GM23338 (cell line): ENCODE measurements at regions not wholly inside any gene's neighbourhood (a gene's known extent, or its start where the extent isn't known, plus 50 kb on each side); places are given as distances from the start of the nearest gene placed in this dataset.

Experiments
- ATAC-seq: fragments of 200-7000 bp; cut with Tn5 transposase; 3 replicates; pipeline ENCODE4 v1.9.1; 2020
- DNase-seq: peaks from one replicate; pipeline ENCODE4 v3.0.0-alpha.2; 2015; ENCODE audit warnings: low spot score
- H2AFZ ChIP-seq: fragments of 200-600 bp; sonication (generic); 2 replicates; pipeline ENCODE4 v1.8.0; 2016; ENCODE audit warnings: antibody characterized with exemption, mild to moderate bottlenecking, moderate library complexity
- H3F3A ChIP-seq: fragments of 200-600 bp; sonication (generic); replicated peaks from 2 replicates; pipeline ENCODE4 v1.8.0; 2017; ENCODE audit warnings: antibody characterized with exemption, mixed run types, low read depth
- H3K27ac ChIP-seq: fragments of 200-600 bp; sonication (generic); 2 replicates; pipeline ENCODE4 v1.6.1; 2016; ENCODE audit warnings: low read depth
- H3K27me3 ChIP-seq: fragments of 200-600 bp; sonication (generic); 2 replicates; pipeline ENCODE4 v1.8.0; 2016; ENCODE audit warnings: mild to moderate bottlenecking, mixed run types, moderate library complexity; ENCODE audit not compliant: insufficient read depth
- H3K36me3 ChIP-seq: fragments of 200-600 bp; sonication (generic); 2 replicates; pipeline ENCODE4 v1.8.0; 2016; ENCODE audit warnings: mild to moderate bottlenecking; ENCODE audit not compliant: insufficient read depth
- H3K4me1 ChIP-seq: fragments of 200-600 bp; sonication (generic); 2 replicates; pipeline ENCODE4 v1.8.0; 2016; ENCODE audit warnings: mild to moderate bottlenecking, moderate library complexity; ENCODE audit not compliant: insufficient read depth
- H3K4me2 ChIP-seq: fragments of 200-600 bp; sonication (generic); 2 replicates; pipeline ENCODE4 v1.7.1; 2017; ENCODE audit warnings: mixed run types
- H3K4me3 ChIP-seq: fragments of 200-600 bp; sonication (generic); 2 replicates; pipeline ENCODE4 v1.6.1; 2016; ENCODE audit warnings: mixed run types
- H3K79me2 ChIP-seq: fragments of 200-600 bp; sonication (generic); replicated peaks from 2 replicates; pipeline ENCODE4 v1.8.0; 2017; ENCODE audit warnings: mild to moderate bottlenecking; ENCODE audit not compliant: insufficient read depth
- H3K9me2 ChIP-seq: fragments of 200-600 bp; sonication (generic); 2 replicates; pipeline ENCODE4 v1.8.0; 2017; ENCODE audit not compliant: insufficient read depth
- H4K20me1 ChIP-seq: fragments of 200-600 bp; sonication (generic); replicated peaks from 2 replicates; pipeline ENCODE4 v1.8.0; 2017; ENCODE audit warnings: mild to moderate bottlenecking; ENCODE audit not compliant: insufficient read depth
- H3K27ac Mint-ChIP-seq: 2 replicates; pipeline ENCODE4 v1.8.0; 2020; ENCODE audit warnings: inconsistent platforms, mild to moderate bottlenecking, moderate library complexity, mixed read lengths
- H3K27me3 Mint-ChIP-seq: 3 replicates; pipeline ENCODE4 v1.8.0; 2022; ENCODE audit warnings: low read depth, mild to moderate bottlenecking, moderate library complexity, mixed read lengths, inconsistent platforms; ENCODE audit not compliant: insufficient read depth, poor library complexity
- H3K36me3 Mint-ChIP-seq: 3 replicates; pipeline ENCODE4 v1.8.0; 2021; ENCODE audit warnings: low read depth, mild to moderate bottlenecking, inconsistent platforms, moderate library complexity, mixed read lengths
- H3K4me1 Mint-ChIP-seq: 3 replicates; pipeline ENCODE4 v1.8.0; 2020; ENCODE audit warnings: mild to moderate bottlenecking, inconsistent platforms, mixed read lengths
- H3K4me3 Mint-ChIP-seq: 3 replicates; pipeline ENCODE4 v1.8.0; 2021; ENCODE audit warnings: moderate library complexity, mild to moderate bottlenecking, inconsistent platforms, mixed read lengths
- H3K9me3 Mint-ChIP-seq: 3 replicates; pipeline ENCODE4 v1.8.0; 2020; ENCODE audit warnings: moderate library complexity, mild to moderate bottlenecking, inconsistent platforms, mixed read lengths
- CREB1 ChIP-seq: fragments of 250-450 bp; sonication (Bioruptor Pico); IDR thresholded peaks from 2 replicates; pipeline ENCODE4 v1.5.0; 2020; ENCODE audit warnings: low read depth, mild to moderate bottlenecking, moderate library complexity
- CTCF ChIP-seq, 2 experiments: fragments of 200-600 bp in 1 of 2; sonication (generic) in 1 of 2; conservative IDR thresholded peaks; 2 replicates each; pipeline versions ENCODE4 v1.5.1 to v1.6.1; 2016 to 2017; ENCODE audit warnings: antibody characterized with exemption in 2 of 2, low read depth in 2 of 2, mild to moderate bottlenecking in 2 of 2, moderate library complexity in 1 of 2
- ETS1 ChIP-seq: IDR thresholded peaks from 2 replicates; pipeline ENCODE4 v1.6.1; 2016; ENCODE audit warnings: antibody characterized with exemption
- EZH2 ChIP-seq: fragments of 200-600 bp; sonication (generic); IDR thresholded peaks from one replicate; pipeline ENCODE4 v1.8.0; 2017; ENCODE audit warnings: antibody characterized with exemption, mild to moderate bottlenecking, low read depth; ENCODE audit not compliant: unreplicated experiment
- EZH2phosphoT487 ChIP-seq: fragments of 200-600 bp; sonication (generic); IDR thresholded peaks from one replicate; pipeline ENCODE4 v1.8.1; 2018; ENCODE audit warnings: antibody characterized with exemption; ENCODE audit not compliant: unreplicated experiment
- JUNB ChIP-seq: IDR thresholded peaks from one replicate; pipeline ENCODE4 v1.6.1; 2016; ENCODE audit warnings: antibody characterized with exemption; ENCODE audit not compliant: unreplicated experiment
- NANOG ChIP-seq: IDR thresholded peaks from 2 replicates; pipeline ENCODE4 v1.6.1; 2016; ENCODE audit warnings: antibody characterized with exemption, borderline replicate concordance
- POLR2AphosphoS5 ChIP-seq: IDR thresholded peaks from 2 replicates; pipeline ENCODE4 v1.6.1; 2016; ENCODE audit warnings: antibody characterized with exemption, low read depth
- REST ChIP-seq: IDR thresholded peaks from one replicate; pipeline ENCODE4 v1.6.1; 2018; ENCODE audit warnings: antibody characterized with exemption; ENCODE audit not compliant: unreplicated experiment
- STAT1 ChIP-seq: IDR thresholded peaks from one replicate; pipeline ENCODE4 v1.6.1; 2016; ENCODE audit warnings: antibody characterized with exemption; ENCODE audit not compliant: unreplicated experiment
- ZNF331 ChIP-seq: fragments of 250-450 bp; sonication (Bioruptor Pico); IDR thresholded peaks from 2 replicates; pipeline ENCODE4 v1.5.0; 2020; ENCODE audit warnings: low read depth, mild to moderate bottlenecking, moderate library complexity

- no peak overlapping the region for H3K4me3 Mint-ChIP-seq
- Histone ChIP-seq H3F3A (no peaks in the 10 kb centered on the region), H3K9me2 (peaks cover 5% of the 10 kb centered on the region; the same call in 1 of the 2 replicates), H3K4me1 (no peaks in the 10 kb centered on the region), H3K4me2 (no peak overlapping the region), H4K20me1 (no peaks in the 10 kb centered on the region), H3K79me2 (no peaks in the 10 kb centered on the region), H3K36me3 (no peaks in the 10 kb centered on the region), H3K27me3 (no peaks in the 10 kb centered on the region), H3K27ac (no peak overlapping the region), H3K4me3 (no peak overlapping the region), H2AFZ (no peak overlapping the region)
- H3K4me1 Mint-ChIP-seq = no peaks in the 10 kb centered on the region
- no peaks in the 10 kb centered on the region for H3K27me3 Mint-ChIP-seq
- TF ChIP-seq NANOG (no peak), EZH2 (no peak), STAT1 (no peak), ETS1 (no peak), JUNB (no peak), POLR2AphosphoS5 (no peak)
- no peak overlapping the region for H3K27ac Mint-ChIP-seq
- no peaks in the 10 kb centered on the region for H3K9me3 Mint-ChIP-seq
- no peaks in the 10 kb centered on the region for H3K36me3 Mint-ChIP-seq
- ATAC-seq (no peak), DNase-seq (no peak)
These were observed 401.6 kb downstream of the EPHA4 start for GRCh38 chr2:221170548-221170947.

- H3K79me2 ChIP-seq = no peaks in the 10 kb centered on the region
- no peak overlapping the region for H3K4me3 Mint-ChIP-seq
- no peak overlapping the region for H3K27ac Mint-ChIP-seq
- no peak overlapping the region for H2AFZ ChIP-seq
- H3K9me3 Mint-ChIP-seq = no peaks in the 10 kb centered on the region
- H3K4me1 ChIP-seq = no peaks in the 10 kb centered on the region
- no peaks in the 10 kb centered on the region for H3K9me2 ChIP-seq
- DNase-seq (no peak), ATAC-seq (no peak)
- no peaks in the 10 kb centered on the region for H3K4me1 Mint-ChIP-seq
- H3K4me2 ChIP-seq = no peak overlapping the region
- no peaks in the 10 kb centered on the region for H3K36me3 ChIP-seq
- H3K27ac ChIP-seq = no peak overlapping the region
- H4K20me1 ChIP-seq = no peaks in the 10 kb centered on the region
- H3K4me3 ChIP-seq = no peak overlapping the region
- H3K27me3 Mint-ChIP-seq = no peaks in the 10 kb centered on the region
- no peaks in the 10 kb centered on the region for H3F3A ChIP-seq
- no peaks in the 10 kb centered on the region for H3K36me3 Mint-ChIP-seq
- H3K27me3 ChIP-seq = no peaks in the 10 kb centered on the region
- no peak for TF ChIP-seq CTCF (conservative IDR thresholded peaks at IDR 0.05; ENCODE audit: low read depth in 2 of 2)
- no peak for TF ChIP-seq STAT1
- TF ChIP-seq CREB1 (CRISPR knock-in tag) = no peak
- TF ChIP-seq POLR2AphosphoS5 = no peak
- TF ChIP-seq ZNF331 (CRISPR knock-in tag) = no peak
- TF ChIP-seq NANOG = no peak
- no peak for TF ChIP-seq EZH2phosphoT487
- no peak for TF ChIP-seq ETS1
- no peak for TF ChIP-seq REST
These were observed 395.4 kb downstream of the EPHA4 start for GRCh38 chr2:221176667-221177066.
